NCI-H1436 treated with DMSO at 0.1 percent for 48 hours (cell line): ENCODE measurements at regions not wholly inside any gene's neighbourhood (a gene's known extent, or its start where the extent isn't known, plus 50 kb on each side); places are given as distances from the start of the nearest gene placed in this dataset.
"Not testable (repeated sequence)": the region's sequence is repeated elsewhere in the genome, so short reads cannot be mapped to it uniquely, and the experiment has no call there.

ENCODE experiments used
- DNase-seq: peaks from one replicate; lab custom pipeline; 2025; lab: John Stamatoyannopoulos, UW

DNA sequence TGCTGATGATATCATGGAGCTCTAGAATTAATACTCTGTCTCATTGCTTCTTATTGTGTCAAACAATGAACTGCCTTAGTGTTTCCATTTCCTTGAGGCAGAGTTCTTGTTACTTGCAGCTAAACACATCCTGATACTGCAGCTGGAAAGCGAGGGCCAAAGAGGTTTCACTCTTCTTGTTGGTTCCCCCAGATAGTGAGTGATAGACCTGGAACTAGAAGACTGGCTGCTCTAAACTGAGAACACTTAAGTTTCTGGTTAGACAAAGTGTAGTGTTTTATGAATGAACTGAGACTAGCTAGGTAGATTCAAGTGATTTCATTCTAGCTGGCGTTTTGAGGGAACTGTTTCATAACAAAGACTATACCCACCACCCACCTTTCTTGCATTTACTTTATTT, 321.7 kb downstream of the TXNL1 start:
- no peak for DNase-seq

DNA sequence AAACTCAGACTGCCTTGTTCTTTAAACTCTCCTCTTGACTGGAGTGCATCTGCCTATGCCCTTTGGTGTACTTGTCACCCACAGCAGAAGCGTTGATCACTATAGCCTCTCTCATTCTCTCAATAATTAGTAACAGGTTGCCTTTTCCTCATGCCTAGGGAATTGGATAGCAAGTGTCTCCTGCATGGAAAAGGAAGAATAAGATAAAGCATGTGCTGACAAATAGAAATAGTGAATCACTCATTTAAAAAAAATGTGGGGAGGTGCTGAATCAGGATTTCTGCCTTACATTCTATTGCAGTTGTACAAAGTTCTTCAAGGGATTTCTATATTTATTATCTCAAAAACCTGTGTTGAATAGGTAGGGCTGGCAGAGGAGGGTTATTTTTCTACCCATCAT, 323.0 kb downstream of the TXNL1 start:
- no peak for DNase-seq

DNA sequence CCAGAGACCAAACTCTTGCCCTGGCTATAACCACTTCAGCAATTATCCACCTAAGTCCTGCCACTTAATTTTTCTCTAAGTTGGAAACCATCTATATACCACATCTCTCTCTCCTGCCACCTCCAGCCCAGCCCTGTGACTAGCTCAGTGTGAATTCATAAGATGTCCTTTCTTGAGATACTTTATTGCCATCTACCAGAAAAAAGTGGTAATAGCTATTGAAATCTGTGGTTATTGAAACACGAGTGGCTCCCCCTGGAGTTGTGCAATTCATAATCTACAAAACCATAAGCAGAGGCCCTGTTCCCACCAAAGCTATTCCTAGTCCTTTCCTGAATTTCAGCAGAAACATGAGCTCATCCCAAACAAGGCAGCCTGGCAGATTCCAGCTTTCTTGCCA, 324.0 kb downstream of the TXNL1 start:
- DNase-seq, result peak; percentile 11

DNA sequence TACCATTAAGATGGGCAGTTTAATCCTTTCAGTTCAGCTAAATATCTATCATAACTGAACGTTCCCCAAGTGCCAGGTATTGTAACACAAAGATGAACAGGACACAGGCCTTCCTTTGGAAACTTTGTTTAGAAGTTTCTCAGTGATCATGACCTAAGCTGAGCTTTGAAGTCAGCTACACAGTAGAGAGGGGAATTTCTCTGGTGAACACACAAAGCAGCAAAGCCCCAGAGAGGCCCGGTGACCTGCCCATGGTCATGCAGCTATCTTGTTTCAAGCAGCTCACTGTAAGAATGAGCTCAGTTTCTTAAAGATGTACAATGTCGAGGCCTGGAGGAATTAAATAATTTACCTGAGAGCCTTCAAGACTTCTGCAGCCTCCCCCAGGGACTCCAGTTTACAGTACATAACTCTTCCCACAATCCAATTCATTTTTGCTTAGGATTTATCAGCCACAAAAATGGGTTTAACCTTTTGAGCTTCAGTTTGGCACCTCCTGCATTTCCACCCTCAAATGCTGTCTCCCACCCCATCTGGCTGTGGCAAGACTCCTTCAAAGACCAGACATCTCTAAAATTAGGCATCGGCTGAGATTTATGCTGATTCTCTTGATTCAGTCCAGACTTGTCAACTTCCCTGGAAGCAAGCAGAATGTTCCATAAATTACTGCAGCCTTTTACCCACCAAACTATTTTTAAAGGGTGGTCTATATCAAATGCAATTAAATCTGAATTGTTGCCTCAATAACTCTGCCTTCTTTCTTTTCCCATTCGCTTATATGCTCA, 325.6 kb downstream of the TXNL1 start:
- DNase-seq, result no peak

DNA sequence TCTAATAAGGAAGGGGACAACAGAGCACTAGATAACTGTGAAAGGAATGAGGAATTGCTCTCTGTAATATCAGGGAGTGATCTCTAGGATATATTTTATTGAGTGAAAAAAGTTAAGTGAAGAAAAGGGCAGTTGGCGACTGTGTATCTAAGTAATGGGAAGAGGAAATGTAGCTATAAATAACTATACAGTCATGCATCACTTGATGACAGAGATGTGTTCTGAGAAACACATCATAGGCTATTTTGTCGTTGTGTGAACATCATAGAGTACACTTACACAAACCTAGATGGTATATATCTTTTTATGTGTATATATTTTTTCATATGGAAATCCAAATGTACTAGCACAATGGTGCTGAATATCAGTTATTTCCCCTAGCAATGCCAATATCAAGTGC, 329.3 kb downstream of the TXNL1 start:
- no peak for DNase-seq

DNA sequence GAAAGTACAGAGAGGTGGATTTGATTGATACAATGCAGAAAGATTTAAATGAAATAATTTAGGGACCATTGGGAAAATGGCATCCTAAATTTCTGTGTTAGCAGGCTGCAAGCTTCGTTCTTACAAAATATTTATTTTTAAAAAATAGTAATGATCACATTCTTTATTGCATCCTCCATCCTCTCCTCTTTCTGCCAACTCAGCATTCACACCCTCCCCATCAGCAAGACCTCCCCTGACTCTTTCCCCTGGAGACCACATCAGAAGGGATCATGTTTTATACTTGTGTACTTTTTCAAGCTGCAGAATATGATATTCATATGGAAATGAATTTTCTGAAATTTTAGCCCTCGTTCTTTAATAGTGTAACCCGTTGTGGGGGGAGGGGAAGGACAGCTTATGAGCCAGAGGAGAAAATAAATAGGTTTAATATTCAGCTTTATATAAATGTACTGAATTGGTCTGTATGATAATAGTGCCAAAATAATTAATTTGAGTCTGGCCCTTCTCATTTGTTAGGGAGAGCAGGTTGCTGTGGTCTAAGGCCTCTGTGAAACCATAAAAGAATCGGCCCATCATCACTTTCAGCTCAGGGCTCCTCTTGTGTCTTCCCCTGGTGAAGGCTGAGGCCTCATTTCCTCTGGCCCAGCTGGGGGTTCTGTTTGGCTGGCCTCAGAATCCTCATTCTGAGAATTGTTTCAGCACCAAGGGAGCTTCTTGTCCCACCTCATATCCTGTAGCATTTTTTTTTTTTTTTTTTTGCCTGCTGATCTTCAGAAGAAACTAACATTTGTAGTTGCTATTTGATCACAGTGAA, 330.8 kb downstream of the TXNL1 start:
- DNase-seq, result no peak

DNA sequence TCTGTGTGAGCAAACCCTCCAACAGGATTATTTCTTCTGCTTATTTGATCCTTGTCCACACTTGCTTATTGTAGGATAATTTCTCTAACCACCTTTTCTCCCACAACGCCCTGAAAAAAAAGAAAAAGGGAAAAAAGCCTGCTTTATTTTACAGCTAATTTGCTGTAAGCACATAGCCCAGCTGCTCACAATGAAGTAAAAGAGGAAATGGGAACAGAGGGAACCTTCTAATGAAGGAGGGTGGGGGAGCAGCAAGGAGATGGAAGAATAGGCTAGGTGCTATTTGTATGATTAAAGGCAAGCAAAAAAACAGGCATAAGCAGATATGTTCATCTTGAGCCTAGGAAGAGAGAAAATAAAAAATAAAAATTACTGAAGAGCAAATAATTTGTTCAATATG, 331.6 kb downstream of the TXNL1 start:
- no peak for DNase-seq

DNA sequence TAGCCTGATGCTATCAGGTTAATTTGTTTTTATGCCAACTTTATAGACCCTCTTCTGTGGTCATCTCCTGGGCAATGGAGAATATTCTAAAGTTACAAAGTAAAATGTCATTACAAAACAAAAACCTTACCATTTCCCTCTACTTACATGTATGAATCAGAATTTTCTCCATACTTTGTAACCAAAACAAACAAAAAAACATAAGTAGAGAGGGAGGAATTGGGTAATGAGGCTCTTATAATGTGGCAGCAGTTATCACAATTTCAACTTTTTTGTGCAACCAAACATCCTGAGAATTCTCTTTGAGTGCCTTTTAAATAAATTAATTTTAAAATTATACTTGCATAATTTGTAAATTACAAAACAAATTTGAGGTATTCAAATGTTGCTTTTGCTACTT, 332.8 kb downstream of the TXNL1 start:
- DNase-seq, result no peak

DNA sequence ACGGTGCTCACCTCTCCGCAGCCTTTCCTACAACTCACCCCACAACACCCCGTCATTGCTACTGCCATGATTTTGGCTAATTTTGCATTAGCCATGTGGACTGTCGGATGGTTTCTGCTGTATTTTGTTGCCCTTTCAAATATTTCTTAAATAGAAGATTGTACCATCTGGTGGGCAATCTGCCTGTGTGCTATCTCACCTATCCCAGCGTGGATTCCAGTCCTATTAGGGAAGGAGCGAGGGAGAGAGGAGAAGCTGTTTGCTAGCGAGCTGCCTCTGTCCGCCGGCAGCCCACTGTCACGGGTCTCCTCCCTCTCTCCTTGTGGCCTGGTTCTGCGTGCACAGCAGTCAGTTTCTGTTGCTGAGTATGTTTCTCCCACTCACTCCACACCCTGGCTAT, 336.2 kb downstream of the TXNL1 start:
- DNase-seq, result no peak

DNA sequence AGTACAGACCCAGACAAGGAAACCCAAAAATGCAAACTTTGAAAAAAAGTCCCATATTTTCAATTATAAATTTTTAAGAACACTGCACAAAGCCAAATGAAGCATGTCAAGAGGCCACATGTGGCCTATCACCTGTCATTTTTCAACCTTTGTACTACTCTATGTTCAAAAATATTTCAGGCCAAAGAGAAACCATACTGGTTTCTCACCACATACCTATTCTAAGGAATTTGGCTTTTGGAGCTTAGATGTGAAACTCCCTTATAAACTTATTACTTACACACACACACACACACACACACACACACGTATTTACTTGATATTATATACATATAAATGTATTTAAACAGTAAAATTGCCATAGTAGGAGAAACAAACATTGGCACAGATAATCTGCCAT, 338.7 kb downstream of the TXNL1 start:
- DNase-seq, result no peak

DNA sequence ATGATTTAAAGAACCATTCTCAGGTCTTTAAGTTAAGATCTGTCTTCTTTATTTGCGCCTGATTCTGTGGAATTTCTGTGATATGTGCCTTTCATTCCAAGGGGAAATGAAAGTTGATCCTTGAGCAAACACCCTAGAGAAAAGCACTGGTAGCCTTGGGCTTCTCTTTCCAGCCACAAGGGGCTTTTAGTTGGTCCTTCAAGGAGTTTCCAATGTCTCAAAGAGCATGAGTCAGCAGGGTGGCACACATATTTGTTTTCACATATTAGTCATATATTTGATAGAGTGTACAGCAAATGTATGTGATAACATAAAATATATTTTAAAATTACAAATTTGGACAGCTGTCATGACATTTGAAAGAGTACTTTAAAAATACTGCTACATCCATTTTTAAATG, 339.5 kb downstream of the TXNL1 start:
- DNase-seq, result no peak

DNA sequence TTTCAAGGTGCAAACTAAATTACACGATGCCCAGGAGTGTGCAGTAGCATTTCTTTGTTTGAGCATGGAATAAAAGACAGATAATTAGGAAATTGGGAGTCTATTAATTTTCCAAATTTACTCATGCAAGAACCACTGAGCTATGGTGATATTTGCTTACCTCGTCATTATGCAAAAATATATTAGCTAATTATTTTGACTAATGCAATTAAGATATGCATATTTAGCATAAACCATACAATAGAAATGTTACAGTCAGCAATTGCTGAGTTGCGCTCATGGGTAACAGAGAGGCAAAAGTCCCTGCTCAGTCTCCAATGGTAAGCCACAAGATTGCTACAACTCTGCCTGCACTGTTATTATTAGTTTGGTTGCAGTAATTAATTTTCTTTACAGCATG, 342.0 kb downstream of the TXNL1 start:
- no peak for DNase-seq

DNA sequence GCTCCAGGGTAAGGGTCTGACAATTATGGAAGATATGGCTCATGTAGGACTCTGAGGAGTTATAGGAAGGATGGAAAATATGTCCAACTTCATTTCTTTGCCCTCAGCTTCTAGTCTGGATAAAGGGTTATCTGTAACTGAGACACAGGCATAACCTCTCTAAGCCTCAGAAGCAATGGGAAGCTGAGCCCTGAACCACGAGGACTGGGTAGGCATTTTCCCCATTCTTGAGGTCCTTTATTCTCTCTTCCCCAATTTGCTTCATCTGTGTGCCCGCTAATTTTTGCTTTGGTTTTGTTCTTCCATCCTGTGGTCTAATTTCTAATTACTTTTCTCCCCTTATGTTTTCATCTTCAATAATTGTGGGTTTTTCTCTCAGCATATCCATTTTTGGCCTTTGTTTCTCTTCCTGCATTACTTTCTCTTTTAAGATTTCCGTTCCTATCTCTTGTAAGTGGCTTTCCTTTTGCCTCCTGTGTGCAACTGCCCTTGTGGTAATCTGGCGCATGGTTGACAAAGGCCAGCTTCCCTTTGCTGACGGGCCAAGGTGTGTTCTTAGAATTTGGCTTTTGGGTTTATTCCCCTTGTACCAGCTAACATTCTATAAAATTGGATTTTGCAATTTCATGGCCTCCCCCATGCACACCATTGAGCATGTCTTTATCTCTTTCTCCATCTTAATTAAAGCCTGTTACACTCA, 343.8 kb downstream of the TXNL1 start:
- DNase-seq, result no peak

DNA sequence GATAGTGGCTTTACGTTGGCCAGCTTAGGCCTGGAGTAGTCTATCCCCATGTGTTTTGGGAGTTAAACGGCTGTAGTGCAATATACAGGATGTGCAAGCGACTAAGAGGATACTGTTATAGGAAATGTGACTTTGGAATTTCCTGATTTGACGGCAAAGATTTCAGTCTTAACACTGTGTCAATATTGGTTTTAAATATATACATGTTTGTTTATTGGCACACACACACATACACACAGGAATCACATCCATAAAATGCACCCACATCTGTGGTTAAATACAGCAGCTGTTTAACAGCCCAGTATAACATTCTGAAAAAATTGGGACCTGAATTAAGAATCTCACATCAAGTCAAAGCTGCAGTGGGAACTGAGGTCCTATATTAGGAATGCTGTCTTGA, 347.1 kb downstream of the TXNL1 start:
- no peak for DNase-seq

DNA sequence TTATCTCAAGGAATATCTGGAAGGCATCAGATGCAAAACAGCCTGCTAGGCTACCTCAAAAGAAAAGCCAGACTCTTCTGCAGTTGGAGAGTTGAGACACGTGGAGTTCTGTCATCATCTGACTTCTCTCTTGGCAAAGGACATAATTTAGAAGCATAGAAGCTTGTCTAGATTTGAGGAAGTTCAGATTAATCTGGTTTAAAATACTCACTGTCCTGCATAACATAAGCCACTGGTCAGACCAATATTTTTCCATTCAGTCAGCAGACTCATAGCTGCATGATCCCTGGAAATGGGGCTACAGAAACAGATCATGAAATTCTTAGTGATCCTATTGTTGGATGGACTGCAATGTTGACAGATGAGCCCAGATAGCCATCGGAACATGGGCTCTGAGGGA, 349.0 kb downstream of the TXNL1 start:
- DNase-seq, result no peak

DNA sequence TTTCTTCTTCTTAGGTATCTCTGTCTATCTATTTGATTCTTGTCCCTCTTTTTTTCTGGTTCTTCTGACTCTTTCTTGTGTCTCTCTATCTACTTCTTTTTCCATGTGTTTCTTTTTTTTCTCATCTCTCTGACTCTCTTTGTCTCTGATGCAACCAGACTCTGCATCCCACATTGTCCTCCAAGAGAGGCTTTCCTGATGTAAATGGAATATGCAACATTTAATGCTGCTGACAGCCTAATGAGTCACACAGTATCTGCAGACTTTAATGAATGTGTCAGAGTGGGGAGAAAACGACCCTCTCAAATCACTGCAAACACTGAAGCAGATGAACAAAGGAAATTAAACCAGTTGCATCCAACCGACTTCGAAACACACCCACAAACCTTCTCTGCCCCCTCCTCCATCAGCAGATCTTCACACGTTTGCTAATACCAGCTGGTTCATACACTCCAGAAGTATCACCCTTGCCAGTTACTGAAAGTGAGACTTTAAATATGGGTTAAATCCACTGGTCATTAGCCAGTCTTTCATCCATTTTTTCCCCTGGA, 351.5 kb downstream of the TXNL1 start:
- no peak for DNase-seq

DNA sequence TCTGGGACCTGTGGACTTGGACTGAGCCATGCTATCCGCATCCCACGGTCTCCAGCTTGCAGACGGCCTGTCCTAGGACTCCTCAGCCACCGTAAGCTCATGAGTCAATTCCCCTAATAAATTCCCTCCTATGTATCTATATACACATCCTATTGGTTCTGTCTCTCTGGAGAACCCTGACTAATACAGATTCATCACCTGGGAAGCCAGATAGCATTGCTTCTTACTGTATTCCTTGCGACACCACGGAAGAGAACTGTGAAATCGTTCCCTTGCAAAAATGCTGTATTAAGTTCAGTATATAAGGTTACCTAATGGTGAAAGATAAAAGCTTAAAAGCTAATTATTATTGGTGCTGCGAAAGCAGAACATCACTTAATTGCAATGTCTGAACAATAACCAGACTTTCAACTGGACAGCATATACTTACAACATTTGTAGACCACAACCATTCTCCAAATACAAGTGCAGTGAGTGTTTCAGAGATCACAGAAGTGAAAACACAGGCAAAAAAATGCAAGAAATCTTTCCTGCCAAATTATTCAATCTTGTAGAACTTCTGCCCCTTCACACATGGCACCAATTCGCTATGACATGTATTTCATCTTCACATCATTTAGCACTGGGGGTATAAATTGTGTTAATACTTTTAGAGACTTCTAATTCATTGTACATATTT, 352.9 kb downstream of the TXNL1 start:
- DNase-seq, result no peak

DNA sequence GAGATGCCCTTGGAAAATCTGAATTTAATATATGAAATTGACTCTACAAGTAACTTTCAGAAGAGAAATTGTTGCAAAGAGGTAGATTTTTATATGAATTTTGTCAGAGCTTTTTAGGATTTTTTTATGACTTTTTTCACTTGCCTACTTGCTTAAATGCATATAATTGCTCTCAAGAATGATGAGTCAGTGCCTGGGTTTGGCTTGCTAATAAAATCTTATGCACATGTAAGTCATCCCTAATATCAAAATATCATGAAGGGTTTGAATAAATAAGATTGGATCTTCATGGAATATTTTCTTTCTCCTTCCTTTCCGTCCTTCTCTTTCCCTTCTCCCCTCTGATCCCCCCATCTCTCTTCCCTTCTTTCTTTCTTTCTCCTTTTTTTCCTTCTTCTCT, 354.1 kb downstream of the TXNL1 start:
- DNase-seq, result no peak

DNA sequence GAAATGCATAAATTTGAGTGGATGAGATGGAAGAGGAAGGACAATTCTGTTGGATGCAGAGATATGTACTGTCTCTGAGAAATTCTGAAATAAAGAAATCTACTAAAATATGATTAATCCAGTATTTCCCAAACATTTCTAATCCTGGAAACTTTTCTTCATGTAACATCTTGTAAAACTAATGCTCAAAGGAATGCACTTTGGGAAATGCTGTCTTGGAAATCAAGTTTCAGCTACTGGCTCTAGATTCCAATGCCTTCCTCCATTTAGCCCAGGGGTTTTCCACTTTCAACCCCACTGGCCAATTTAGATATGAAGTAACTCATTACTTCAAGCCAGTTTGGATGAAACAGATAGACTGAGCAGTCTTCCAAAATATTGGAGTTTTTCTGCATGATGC, 355.1 kb downstream of the TXNL1 start:
- no peak for DNase-seq

DNA sequence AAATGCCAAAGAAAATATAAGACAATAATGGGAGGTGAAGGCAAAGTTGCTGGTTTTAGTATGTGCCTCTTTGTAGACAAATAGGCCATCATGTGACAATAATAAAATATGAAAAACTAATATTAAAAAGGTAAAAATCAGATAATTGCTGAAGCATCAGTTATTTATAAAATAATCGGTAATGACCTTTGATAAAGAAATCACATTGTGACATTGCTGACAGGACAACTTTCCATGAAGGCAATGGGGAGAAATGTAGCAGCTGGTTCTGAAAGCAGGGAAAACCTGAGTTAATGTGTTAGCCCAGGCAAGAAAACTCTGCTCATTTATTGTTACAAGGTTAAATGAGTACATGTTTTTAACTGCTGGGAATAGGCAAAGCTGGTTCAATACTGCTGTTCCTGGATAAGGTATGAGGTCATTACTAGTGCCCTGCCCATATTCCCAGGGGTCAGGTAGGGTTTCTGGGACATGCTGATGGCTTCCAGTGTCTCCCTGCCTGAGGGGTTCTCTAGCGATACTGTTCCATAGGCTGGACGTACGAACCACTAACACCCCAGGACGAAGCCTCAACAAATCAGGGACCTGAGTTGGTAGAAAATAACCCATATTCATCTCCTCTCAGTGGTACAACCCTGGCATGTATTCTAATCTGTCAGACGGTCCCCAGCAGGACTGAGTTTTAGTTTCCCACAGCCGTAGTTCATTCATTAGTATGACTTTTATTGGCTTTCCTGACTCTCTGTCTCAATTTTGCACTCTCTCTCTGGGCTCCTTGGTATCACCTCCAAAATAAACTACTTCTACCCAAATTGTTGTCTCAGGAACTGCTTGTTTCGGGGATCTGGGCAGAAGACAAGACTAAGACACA, 355.9 kb downstream of the TXNL1 start:
- DNase-seq, result no peak

DNA sequence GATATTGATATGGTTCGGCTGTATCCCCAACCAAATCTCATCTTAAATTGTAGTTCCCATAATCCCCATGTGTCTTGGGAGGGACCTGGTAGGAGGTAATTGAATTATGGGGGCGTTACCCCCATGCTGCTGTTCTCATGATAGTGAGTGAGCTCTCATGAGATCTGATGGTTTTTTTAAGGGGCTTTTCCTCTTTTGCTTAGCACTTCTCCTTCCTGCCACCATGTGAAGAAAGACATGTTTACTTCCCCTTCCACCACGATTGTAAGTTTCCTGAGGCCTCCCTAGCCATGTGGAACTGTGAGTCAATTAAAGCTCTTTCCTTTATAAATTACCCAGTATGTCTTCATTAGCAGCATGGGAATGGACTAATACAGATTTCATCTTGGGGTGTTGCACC, 358.6 kb downstream of the TXNL1 start:
- DNase-seq, result not testable (repeated sequence)
